Endodermal cell (in vitro differentiated cells): ENCODE measurements at regions not wholly inside any gene's neighbourhood (a gene's known extent, or its start where the extent isn't known, plus 50 kb on each side); places are given as distances from the start of the nearest gene placed in this dataset.
"Not testable (repeated sequence)": the region's sequence is repeated elsewhere in the genome, so short reads cannot be mapped to it uniquely, and the experiment has no call there.

Source experiments
- DNase-seq: peaks from one replicate; pipeline ENCODE4 v3.0.0-alpha.2; 2017
- H3K27ac ChIP-seq: 2 replicates; pipeline ENCODE4 v1.5.1; 2013; ENCODE audit warnings: mild to moderate bottlenecking, low read depth, low read length, moderate library complexity
- H3K27me3 ChIP-seq: 2 replicates; pipeline ENCODE4 v1.6.1; 2013; ENCODE audit warnings: mild to moderate bottlenecking, low read length, moderate library complexity; ENCODE audit not compliant: insufficient read depth, control insufficient read depth, poor library complexity, severe bottlenecking
- H3K36me3 ChIP-seq: 2 replicates; pipeline ENCODE4 v1.7.0; 2013; ENCODE audit warnings: mild to moderate bottlenecking, low read length, moderate library complexity; ENCODE audit not compliant: control insufficient read depth, insufficient read depth
- H3K4me1 ChIP-seq: one replicate; pipeline ENCODE4 v1.7.0; 2013; ENCODE audit warnings: low read length; ENCODE audit not compliant: control insufficient read depth, insufficient read depth
- H3K4me3 ChIP-seq: 2 replicates; pipeline ENCODE4 v1.5.1; 2013; ENCODE audit warnings: mild to moderate bottlenecking, low read length, moderate library complexity
- H3K9ac ChIP-seq: 2 replicates; pipeline ENCODE4 v1.6.1; 2013; ENCODE audit warnings: mild to moderate bottlenecking, low read length, moderate library complexity; ENCODE audit not compliant: poor library complexity, severe bottlenecking; ENCODE audit errors: extremely low read depth
- H3K9me3 ChIP-seq: 2 replicates; pipeline ENCODE4 v1.6.1; 2013; ENCODE audit warnings: mild to moderate bottlenecking, low read length, moderate library complexity; ENCODE audit not compliant: control insufficient read depth
- H3K27ac Mint-ChIP-seq: 2 replicates; pipeline ENCODE4 v1.8.0; 2020; ENCODE audit warnings: mixed read lengths
- H3K27me3 Mint-ChIP-seq: 2 replicates; pipeline ENCODE4 v1.8.0; 2021; ENCODE audit warnings: mild to moderate bottlenecking, mixed read lengths; ENCODE audit not compliant: insufficient read depth
- H3K36me3 Mint-ChIP-seq: 2 replicates; pipeline ENCODE4 v1.8.0; 2020; ENCODE audit warnings: low read depth, mixed read lengths
- H3K4me1 Mint-ChIP-seq: 2 replicates; pipeline ENCODE4 v1.8.0; 2020; ENCODE audit warnings: mixed read lengths
- H3K4me3 Mint-ChIP-seq: 2 replicates; pipeline ENCODE4 v1.8.0; 2020; ENCODE audit warnings: mild to moderate bottlenecking, moderate library complexity, mixed read lengths
- H3K9me3 Mint-ChIP-seq: 2 replicates; pipeline ENCODE4 v1.8.0; 2020; ENCODE audit warnings: mild to moderate bottlenecking, mixed read lengths
- WGBS, 2 experiments: methylation state at CpG; one replicate each; pipeline versions ENCODE4 v1.1.5 to v1.1.7; 2013; ENCODE audit warnings: missing lambda C conversion rate in 2 of 2, mixed read lengths in 1 of 2; ENCODE audit not compliant: insufficient coverage in 1 of 2, insufficient read length in 1 of 2; 5-methylcytosine and 5-hydroxymethylcytosine counted together
- TF ChIP-seq, protein P1 (sequence below): fragments of 200-600 bp; sonication (generic); conservative IDR thresholded peaks from 2 replicates; pipeline ENCODE4 v1.5.0; 2021; ENCODE audit warnings: antibody characterized with exemption, mild to moderate bottlenecking

DNA sequence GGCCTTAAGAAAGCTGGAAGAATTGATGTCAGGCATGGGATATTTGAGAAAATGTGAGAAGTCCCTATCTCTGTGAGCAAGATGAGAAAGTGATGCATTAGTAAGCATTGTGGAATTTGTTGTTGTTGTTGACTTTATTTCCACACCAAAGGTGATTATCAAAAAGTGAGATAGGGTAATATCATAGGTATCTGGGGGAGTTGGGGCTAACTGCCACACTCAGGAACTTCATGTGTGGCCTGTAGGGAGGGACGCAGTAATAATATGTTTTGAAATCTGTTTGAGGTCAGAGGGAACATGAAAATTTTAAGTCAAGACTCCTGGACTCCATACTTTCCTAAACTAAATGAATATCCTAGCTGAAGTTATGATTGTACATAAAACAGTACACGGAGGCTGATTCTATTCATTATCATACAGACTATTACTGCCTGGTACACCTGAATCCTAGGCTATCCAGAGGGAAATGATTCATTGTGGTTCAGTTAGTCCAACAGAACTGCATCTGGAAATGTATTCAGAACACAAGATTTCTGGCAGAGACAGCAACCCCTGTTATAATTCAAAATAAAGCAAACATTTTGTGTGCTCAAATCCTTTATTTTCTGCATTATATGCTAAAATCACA is 304.8 kb downstream of the CPS1 start:
- Mint-ChIP-seq H3K9me3 (no peaks in the 10 kb centered on the region), H3K27me3 (no peaks in the 10 kb centered on the region), H3K4me3 (no peak overlapping the region), H3K4me1 (peaks cover 24% of the 10 kb centered on the region), H3K36me3 (no peaks in the 10 kb centered on the region), H3K27ac (peak overlapping the region; percentile 10)
- DNase-seq: no peak
- no peaks in the 10 kb centered on the region for H3K36me3 ChIP-seq
- H3K9ac ChIP-seq: no peak overlapping the region
- H3K9me3 ChIP-seq: no peaks in the 10 kb centered on the region
- H3K4me1 ChIP-seq: peaks cover 15% of the 10 kb centered on the region
- TF ChIP-seq, protein P1, sequence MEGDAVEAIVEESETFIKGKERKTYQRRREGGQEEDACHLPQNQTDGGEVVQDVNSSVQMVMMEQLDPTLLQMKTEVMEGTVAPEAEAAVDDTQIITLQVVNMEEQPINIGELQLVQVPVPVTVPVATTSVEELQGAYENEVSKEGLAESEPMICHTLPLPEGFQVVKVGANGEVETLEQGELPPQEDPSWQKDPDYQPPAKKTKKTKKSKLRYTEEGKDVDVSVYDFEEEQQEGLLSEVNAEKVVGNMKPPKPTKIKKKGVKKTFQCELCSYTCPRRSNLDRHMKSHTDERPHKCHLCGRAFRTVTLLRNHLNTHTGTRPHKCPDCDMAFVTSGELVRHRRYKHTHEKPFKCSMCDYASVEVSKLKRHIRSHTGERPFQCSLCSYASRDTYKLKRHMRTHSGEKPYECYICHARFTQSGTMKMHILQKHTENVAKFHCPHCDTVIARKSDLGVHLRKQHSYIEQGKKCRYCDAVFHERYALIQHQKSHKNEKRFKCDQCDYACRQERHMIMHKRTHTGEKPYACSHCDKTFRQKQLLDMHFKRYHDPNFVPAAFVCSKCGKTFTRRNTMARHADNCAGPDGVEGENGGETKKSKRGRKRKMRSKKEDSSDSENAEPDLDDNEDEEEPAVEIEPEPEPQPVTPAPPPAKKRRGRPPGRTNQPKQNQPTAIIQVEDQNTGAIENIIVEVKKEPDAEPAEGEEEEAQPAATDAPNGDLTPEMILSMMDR: no peak
- 67% methylated on average over 2 of the region's 2 CpGs; no CpG with 5 or more reads in 1 of the 2 experiments for WGBS, 2 experiments
- H3K27me3 ChIP-seq: no peaks in the 10 kb centered on the region
- no peak overlapping the region for H3K27ac ChIP-seq
- H3K4me3 ChIP-seq: no peak overlapping the region

DNA sequence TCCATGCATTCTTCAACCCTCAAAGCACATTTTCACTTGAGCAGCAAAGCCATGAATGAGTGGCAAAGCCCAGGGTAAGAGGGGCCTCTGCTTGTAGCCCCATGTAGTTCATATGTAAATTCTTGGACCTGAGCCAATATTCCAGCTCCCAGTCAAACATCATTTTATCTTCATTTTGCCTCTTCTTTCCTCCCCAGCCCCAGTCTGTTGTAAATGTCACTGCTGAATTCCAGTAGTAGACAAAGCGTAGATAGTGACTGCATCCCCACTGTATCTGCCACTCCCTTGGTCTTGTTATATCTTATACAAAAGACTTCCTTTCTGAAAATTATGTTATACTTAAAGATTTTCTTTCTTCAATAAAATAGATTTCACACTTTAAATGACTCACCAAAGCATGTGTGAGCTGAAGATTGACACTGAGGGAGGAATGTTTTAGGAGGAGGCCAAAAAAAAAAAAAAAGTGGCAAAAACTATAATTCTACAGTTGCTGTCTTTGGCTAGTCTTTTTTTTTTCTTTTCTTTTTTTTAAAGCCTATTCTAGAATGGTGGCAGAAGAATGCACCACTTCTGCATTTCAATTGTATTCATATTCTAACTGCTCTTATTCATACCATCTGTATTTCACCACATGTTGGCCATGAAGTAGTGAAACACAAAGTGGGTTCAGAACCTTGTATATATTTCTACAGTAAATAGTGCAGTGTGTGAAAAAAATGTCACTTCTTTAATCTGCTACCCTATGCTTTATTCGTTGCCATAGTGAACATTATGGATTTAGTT is 306.1 kb downstream of the CPS1 start:
- H3K4me3 ChIP-seq: no peak overlapping the region
- H3K9me3 Mint-ChIP-seq: no peaks in the 10 kb centered on the region
- H3K9me3 ChIP-seq: no peaks in the 10 kb centered on the region
- H3K27me3 Mint-ChIP-seq: no peaks in the 10 kb centered on the region
- no peaks in the 10 kb centered on the region for H3K27me3 ChIP-seq
- H3K27ac ChIP-seq: no peak overlapping the region
- DNase-seq: no peak
- peaks cover 24% of the 10 kb centered on the region for H3K4me1 Mint-ChIP-seq
- peaks cover 15% of the 10 kb centered on the region for H3K4me1 ChIP-seq
- H3K36me3 Mint-ChIP-seq: no peaks in the 10 kb centered on the region
- H3K36me3 ChIP-seq: no peaks in the 10 kb centered on the region
- TF ChIP-seq, protein P1: no peak
- WGBS, 2 experiments: 100% methylated on average over 2 of the region's 2 CpGs; no CpG with 5 or more reads in 1 of the 2 experiments
- H3K9ac ChIP-seq: no peak overlapping the region
- H3K4me3 Mint-ChIP-seq: no peak overlapping the region
- no peak overlapping the region for H3K27ac Mint-ChIP-seq

DNA sequence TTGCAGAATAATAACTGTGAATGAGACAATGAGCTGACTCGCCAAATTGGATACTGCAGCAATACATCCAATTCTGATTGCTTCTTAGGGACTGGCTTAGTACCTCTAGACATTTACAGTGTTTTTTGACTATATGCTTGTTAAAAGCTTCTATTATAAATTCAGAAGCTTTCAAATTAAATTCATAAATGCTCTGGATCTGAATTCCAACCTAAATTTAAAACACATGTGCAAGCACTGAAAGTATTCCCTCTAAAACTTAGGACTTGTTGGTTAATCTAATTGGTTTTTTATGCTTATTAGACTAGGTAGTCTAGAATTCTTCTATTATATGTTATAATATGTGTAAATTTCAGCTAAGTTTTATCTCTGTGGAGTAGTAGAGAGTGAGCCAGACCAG is 306.9 kb downstream of the CPS1 start:
- WGBS, 2 experiments: 96 to 100% methylated on average over 1 of the region's 1 CpG
- H3K36me3 ChIP-seq: no peaks in the 10 kb centered on the region
- Mint-ChIP-seq H3K4me3 (no peak overlapping the region), H3K27ac (no peak overlapping the region), H3K27me3 (no peaks in the 10 kb centered on the region), H3K36me3 (no peaks in the 10 kb centered on the region), H3K9me3 (no peaks in the 10 kb centered on the region), H3K4me1 (peaks cover 24% of the 10 kb centered on the region)
- H3K27ac ChIP-seq: no peak overlapping the region
- no peak overlapping the region for H3K9ac ChIP-seq
- no peak overlapping the region for H3K4me3 ChIP-seq
- TF ChIP-seq, protein P1: no peak
- no peak for DNase-seq
- no peaks in the 10 kb centered on the region for H3K27me3 ChIP-seq
- peaks cover 15% of the 10 kb centered on the region for H3K4me1 ChIP-seq
- H3K9me3 ChIP-seq: no peaks in the 10 kb centered on the region

DNA sequence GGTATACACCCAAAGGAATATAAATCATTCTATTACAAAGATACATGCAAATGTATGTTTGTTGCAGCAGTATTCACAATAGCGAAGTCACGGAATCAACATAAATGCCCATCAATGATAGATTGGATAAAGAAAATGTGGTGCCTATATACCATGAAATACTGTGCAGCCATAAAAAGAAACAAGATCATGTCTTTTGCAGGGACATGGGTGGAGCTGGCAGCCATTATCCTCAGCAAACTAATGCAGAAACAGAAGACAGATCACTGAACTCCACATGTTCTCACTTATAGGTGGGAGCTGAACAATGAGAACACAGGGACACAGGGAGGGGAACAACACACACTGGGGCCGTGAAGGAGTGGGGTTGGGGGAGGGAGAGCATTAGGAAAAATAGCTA is 315.2 kb downstream of the CPS1 start:
- H3K36me3 ChIP-seq, H3K9ac ChIP-seq, H3K27ac ChIP-seq, DNase-seq, H3K4me1 Mint-ChIP-seq, H3K4me3 Mint-ChIP-seq, H3K9me3 ChIP-seq, H3K27ac Mint-ChIP-seq, H3K36me3 Mint-ChIP-seq, H3K27me3 Mint-ChIP-seq, H3K4me1 ChIP-seq, H3K27me3 ChIP-seq, H3K9me3 Mint-ChIP-seq, H3K4me3 ChIP-seq: not testable (repeated sequence)
- WGBS, 2 experiments: 88 to 89% methylated on average over 3 of the region's 3 CpGs
